Gastroesophageal sphincter (tissue), 3 donors: ENCODE measurements at regions not wholly inside any gene's neighbourhood (a gene's known extent, or its start where the extent isn't known, plus 50 kb on each side); places are given as distances from the start of the nearest gene placed in this dataset.

Source experiments
- POLR2A ChIP-seq, 2 donors: fragments of 450-650 bp; IDR thresholded peaks; one replicate each; pipeline ENCODE4 v1.6.1; 2017; ENCODE audit warnings: antibody characterized with exemption in 2 of 2, mild to moderate bottlenecking in 2 of 2, moderate library complexity in 1 of 2
- TF ChIP-seq, protein P1 (sequence below), 4 experiments: fragments of 200-600 bp in 2 of 4; fragments of 450-650 bp in 2 of 4; sonication (generic) in 1 of 4; IDR thresholded peaks; one replicate each; pipeline ENCODE4 v1.5.1; 2017 to 2019; ENCODE audit warnings: antibody characterized with exemption in 4 of 4, mild to moderate bottlenecking in 2 of 4, moderate library complexity in 2 of 4

DNA sequence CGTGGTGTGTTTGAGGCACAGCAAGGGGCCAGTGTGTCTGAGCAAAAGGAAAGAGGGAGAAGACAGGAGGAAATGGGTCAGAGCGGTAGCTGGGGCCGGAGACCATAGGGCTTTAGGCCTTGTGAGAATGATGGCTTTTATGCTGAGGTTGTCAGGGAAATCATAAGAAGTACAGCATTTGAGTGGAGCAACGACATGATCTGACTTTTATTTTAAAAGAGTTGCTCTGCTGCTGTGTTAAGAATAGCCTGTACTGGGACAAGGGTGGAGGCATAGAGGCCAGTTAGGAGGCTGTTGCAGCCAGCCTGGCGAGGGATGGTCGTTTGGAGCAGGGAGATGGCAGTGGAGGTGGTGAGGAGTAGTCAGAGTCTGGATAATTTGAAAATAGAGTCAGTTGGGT lies 174.3 kb downstream of the SNX10 start:
- no peak for TF ChIP-seq POLR2A (IDR thresholded peaks at IDR 0.05)
- TF ChIP-seq, protein P1, sequence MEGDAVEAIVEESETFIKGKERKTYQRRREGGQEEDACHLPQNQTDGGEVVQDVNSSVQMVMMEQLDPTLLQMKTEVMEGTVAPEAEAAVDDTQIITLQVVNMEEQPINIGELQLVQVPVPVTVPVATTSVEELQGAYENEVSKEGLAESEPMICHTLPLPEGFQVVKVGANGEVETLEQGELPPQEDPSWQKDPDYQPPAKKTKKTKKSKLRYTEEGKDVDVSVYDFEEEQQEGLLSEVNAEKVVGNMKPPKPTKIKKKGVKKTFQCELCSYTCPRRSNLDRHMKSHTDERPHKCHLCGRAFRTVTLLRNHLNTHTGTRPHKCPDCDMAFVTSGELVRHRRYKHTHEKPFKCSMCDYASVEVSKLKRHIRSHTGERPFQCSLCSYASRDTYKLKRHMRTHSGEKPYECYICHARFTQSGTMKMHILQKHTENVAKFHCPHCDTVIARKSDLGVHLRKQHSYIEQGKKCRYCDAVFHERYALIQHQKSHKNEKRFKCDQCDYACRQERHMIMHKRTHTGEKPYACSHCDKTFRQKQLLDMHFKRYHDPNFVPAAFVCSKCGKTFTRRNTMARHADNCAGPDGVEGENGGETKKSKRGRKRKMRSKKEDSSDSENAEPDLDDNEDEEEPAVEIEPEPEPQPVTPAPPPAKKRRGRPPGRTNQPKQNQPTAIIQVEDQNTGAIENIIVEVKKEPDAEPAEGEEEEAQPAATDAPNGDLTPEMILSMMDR (IDR thresholded peaks at IDR 0.05), result no peak
